22Rv1 (cell line): ENCODE measurements at regions not wholly inside any gene's neighbourhood (a gene's known extent, or its start where the extent isn't known, plus 50 kb on each side); places are given as distances from the start of the nearest gene placed in this dataset.

Source experiments
- H3K27ac ChIP-seq: fragments of 450-650 bp; 2 replicates; pipeline ENCODE4 v1.5.1; 2017
- CTCF ChIP-seq: fragments of 450-650 bp; IDR thresholded peaks from 2 replicates; pipeline ENCODE4 v1.5.1; 2017; ENCODE audit warnings: mild to moderate bottlenecking
- ZFX ChIP-seq: fragments of 450-650 bp; IDR thresholded peaks from 2 replicates; pipeline ENCODE4 v1.6.1; 2017; ENCODE audit warnings: antibody characterized with exemption, borderline replicate concordance

- H3K27ac ChIP-seq, result no peak overlapping the region
- TF ChIP-seq CTCF (no peak), ZFX (no peak)
Measured at GRCh38 chr9:95738438-95738837, 137.1 kb upstream of the ERCC6L2 start.

- TF ChIP-seq CTCF (no peak), ZFX (no peak)
- peak overlapping the region; percentile 43 for H3K27ac ChIP-seq
Measured at GRCh38 chr9:95736891-95737522, 138.5 kb upstream of the ERCC6L2 start.

- peak overlapping the region; percentile 43 for H3K27ac ChIP-seq
- TF ChIP-seq CTCF, result peak; percentile 52
- no peak for TF ChIP-seq ZFX
Measured at GRCh38 chr9:95736370-95736769, 139.1 kb upstream of the ERCC6L2 start.

GRCh38 chr9:95735701-95736100 lies 139.8 kb upstream of the ERCC6L2 start:
- no peak for TF ChIP-seq ZFX
- TF ChIP-seq CTCF, result no peak
- H3K27ac ChIP-seq, result peak overlapping the region; percentile 43; the same call in 1 of the 2 replicates

GRCh38 chr9:95733741-95734666 lies 141.5 kb upstream of the ERCC6L2 start:
- TF ChIP-seq CTCF (no peak), ZFX (no peak)
- H3K27ac ChIP-seq, result no peak overlapping the region

- H3K27ac ChIP-seq, result no peak overlapping the region
- TF ChIP-seq CTCF (no peak), ZFX (no peak)
Measured at GRCh38 chr9:95732802-95733688, 142.4 kb upstream of the ERCC6L2 start.
